ENCODE measurements at regions not wholly inside any gene's neighbourhood (a gene's known extent, or its start where the extent isn't known, plus 50 kb on each side); places are given as distances from the start of the nearest gene placed in this dataset.

DNA sequence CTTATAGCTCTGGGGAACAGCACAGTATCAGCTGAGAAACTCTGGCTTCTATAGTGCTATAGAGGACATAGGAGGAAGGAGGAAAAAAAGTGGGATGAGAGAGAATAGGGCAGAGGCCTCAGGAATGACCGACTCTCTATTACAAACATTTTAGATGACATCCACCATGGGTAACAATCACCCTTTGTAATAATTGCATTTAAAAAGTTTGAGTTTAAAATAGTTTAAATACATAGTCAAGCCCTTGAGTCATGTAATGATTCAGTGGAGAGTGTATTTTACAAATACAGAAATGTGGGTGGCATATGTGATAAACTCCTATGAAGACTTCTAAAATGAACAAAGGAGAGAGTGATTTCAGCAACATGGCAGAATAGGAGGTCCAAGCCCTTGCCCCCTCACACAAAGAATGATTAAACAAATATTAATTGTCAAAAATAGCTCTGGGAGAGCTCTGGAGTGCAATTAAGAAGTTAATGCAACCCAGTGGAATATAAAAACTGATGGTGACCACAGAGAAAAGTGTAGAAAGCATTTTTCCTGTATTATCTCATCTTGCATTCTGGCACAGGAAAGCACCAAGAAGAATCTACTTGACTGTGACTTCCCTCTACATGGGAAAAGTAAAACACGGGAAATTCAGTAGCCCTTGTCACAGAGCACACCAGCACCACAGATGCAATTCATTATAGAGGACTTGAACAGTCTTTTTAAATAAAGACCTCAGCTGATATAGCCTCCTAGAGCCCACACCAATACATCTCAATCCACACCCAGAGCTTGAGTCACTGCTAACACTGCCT lies 569.0 kb upstream of the SORCS1 start:
- Histone ChIP-seq H3K4me3 (no peak overlapping the region), H3K9ac (ENCODE audit: insufficient read length) (no peak overlapping the region), H3K9me3 (ENCODE audit: low read depth, low read length) (no peaks in the 10 kb centered on the region), H3K27ac (no peak overlapping the region), H3K36me3 (ENCODE audit: insufficient read depth, low read length) (no peaks in the 10 kb centered on the region)
- TF ChIP-seq POLR2AphosphoS5 (IDR thresholded peaks at IDR 0.05; ENCODE audit: borderline replicate concordance, low read depth, low read length) (no peak), FOXP2 (optimal IDR thresholded peaks at IDR 0.05; ENCODE audit: control extremely low read depth, extremely low read length, insufficient read depth) (no peak), EZH2 (IDR thresholded peaks at IDR 0.05) (no peak)
- DNase-seq (ENCODE audit: low read depth, low spot score) = no peak

DNA sequence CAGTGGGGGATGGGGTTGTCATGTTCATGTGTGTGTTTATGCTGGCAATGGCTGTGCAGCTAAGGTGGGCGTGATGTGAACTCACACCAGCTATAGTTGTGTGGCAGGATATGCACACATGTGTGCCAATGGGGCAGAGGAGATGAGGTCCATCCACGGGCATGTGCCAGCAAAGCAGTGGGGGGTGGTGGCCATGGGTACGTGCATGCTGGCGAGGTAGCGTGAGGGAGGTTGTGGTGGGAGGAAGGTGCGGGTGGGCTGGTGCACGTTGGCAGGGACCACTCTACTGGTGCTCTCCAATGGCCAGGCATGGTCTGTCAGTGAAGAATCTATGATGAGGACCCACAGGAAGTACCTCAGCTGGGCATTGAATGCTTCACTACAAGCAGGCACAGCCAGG lies 567.5 kb upstream of the SORCS1 start:
- Histone ChIP-seq H3K27ac (no peak overlapping the region), H3K36me3 (ENCODE audit: insufficient read depth, low read length) (no peaks in the 10 kb centered on the region), H3K9me3 (ENCODE audit: low read depth, low read length) (no peaks in the 10 kb centered on the region), H3K9ac (ENCODE audit: insufficient read length) (no peak overlapping the region), H3K4me3 (no peak overlapping the region)
- no peak for DNase-seq (ENCODE audit: low read depth, low spot score)
- TF ChIP-seq FOXP2 (optimal IDR thresholded peaks at IDR 0.05; ENCODE audit: control extremely low read depth, extremely low read length, insufficient read depth) = no peak
- TF ChIP-seq EZH2 (IDR thresholded peaks at IDR 0.05) = no peak
- no peak for TF ChIP-seq POLR2AphosphoS5 (IDR thresholded peaks at IDR 0.05; ENCODE audit: borderline replicate concordance, low read depth, low read length)

DNA sequence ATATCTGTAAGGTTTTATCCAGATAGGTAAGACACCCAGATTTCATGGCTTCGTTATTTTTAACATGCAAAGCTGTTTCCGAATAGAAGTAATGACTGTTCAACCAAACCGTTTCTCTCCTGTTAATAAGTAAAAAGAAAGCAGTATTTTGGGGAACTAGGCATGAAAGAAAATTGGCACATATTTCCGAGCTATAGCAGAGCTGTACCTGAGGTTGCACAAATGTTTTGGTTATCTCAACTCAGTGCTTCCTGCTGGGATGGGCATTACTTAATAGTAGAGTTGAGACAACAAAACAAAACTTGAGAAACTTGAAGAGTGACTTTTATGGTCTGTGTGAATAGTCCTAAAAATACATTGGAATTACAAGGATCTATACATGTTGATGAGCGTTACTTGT lies 564.3 kb upstream of the SORCS1 start:
- Histone ChIP-seq H3K9me3 (ENCODE audit: low read depth, low read length) (no peaks in the 10 kb centered on the region), H3K36me3 (ENCODE audit: insufficient read depth, low read length) (no peaks in the 10 kb centered on the region), H3K9ac (ENCODE audit: insufficient read length) (no peak overlapping the region), H3K4me3 (no peak overlapping the region), H3K27ac (no peak overlapping the region)
- DNase-seq (ENCODE audit: low read depth, low spot score) = no peak
- no peak for TF ChIP-seq EZH2 (IDR thresholded peaks at IDR 0.05)
- TF ChIP-seq POLR2AphosphoS5 (IDR thresholded peaks at IDR 0.05; ENCODE audit: borderline replicate concordance, low read depth, low read length) = no peak
- TF ChIP-seq FOXP2 (optimal IDR thresholded peaks at IDR 0.05; ENCODE audit: control extremely low read depth, extremely low read length, insufficient read depth) = no peak

DNA sequence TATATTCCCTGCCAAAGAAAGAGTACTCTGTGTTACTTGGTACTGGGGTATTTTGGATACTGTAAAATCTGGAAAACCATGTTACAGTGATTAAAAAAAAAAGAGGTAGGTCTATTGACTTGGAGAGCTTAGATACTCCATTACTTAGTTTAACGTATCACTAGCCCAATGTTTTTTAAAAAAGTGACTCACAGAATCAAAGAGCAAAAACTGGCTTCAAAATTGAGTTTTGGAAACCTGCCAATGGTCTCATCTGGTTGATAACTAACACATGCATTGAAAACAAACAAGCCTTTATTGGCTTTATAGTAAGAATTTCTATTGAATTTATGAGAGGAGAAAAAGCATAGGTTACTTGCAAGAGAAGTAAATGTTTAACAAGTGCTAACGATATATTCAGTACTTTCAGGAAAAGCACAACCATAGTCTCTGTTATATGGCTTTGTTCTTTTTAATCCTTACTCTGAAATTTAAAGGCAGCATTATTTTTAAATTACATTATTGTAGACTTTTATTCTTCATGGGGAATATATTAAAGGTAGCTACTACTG lies 563.3 kb upstream of the SORCS1 start:
- no peak overlapping the region for H3K4me3 ChIP-seq
- peak; percentile 6 for DNase-seq (ENCODE audit: low read depth, low spot score)

DNA sequence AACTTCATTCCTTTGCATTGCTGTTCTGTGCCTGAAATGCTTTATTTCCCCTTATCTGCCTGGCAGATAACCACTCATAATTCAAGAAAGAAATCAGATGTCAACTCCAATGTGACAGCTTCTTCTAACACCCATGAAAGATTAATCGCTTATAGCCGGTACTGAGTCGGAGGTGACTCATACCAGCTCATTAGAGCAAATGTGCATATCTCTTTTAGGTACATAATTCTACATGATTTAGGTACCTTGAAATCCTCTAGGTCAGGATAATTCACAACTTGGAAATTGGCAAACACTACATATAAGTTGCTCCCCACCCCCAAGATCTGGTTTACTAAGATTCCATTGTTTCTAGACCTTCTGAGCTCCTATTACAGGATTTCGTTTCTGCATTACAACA lies 554.4 kb upstream of the SORCS1 start:
- Histone ChIP-seq H3K36me3 (ENCODE audit: insufficient read depth, low read length) (no peaks in the 10 kb centered on the region), H3K9ac (ENCODE audit: insufficient read length) (no peak overlapping the region), H3K4me3 (no peak overlapping the region), H3K9me3 (ENCODE audit: low read depth, low read length) (no peaks in the 10 kb centered on the region), H3K27ac (no peak overlapping the region)
- TF ChIP-seq EZH2 (IDR thresholded peaks at IDR 0.05) (no peak), FOXP2 (optimal IDR thresholded peaks at IDR 0.05; ENCODE audit: control extremely low read depth, extremely low read length, insufficient read depth) (no peak), POLR2AphosphoS5 (IDR thresholded peaks at IDR 0.05; ENCODE audit: borderline replicate concordance, low read depth, low read length) (no peak)
- no peak for DNase-seq (ENCODE audit: low read depth, low spot score)

More for the DNA sequence above, 563.3 kb upstream of the SORCS1 start:
- no peak overlapping the region for H3K27ac ChIP-seq
- H3K9me3 ChIP-seq (ENCODE audit: low read depth, low read length) = no peaks in the 10 kb centered on the region
- H3K9ac ChIP-seq (ENCODE audit: insufficient read length) = no peak overlapping the region
- TF ChIP-seq FOXP2 (optimal IDR thresholded peaks at IDR 0.05; ENCODE audit: control extremely low read depth, extremely low read length, insufficient read depth) (no peak), POLR2AphosphoS5 (IDR thresholded peaks at IDR 0.05; ENCODE audit: borderline replicate concordance, low read depth, low read length) (no peak), EZH2 (IDR thresholded peaks at IDR 0.05) (no peak)
- no peaks in the 10 kb centered on the region for H3K36me3 ChIP-seq (ENCODE audit: insufficient read depth, low read length)

DNA sequence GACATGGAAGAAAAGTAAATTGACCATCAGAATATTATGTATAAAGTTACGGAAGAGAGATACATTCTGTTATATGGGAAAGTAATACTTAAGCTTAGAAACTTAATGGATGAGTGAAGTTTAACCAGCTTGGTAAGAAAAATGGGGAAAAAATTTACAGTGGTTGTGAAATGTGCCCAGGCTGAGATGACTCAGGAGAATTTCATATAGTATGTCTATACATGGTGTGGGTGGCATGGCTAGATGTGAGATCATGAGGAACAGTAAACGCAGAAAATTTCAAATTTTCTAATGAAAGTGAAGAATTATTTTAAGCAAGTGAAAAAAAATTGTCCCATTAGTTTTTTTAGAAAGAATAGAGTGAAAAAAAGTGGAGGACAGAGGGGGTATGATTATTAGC lies 552.5 kb upstream of the SORCS1 start:
- no peak for DNase-seq (ENCODE audit: low read depth, low spot score)
- no peak overlapping the region for H3K4me3 ChIP-seq
- H3K9me3 ChIP-seq (ENCODE audit: low read depth, low read length) = no peaks in the 10 kb centered on the region
- H3K9ac ChIP-seq (ENCODE audit: insufficient read length) = no peak overlapping the region
- H3K27ac ChIP-seq = no peak overlapping the region
- TF ChIP-seq POLR2AphosphoS5 (IDR thresholded peaks at IDR 0.05; ENCODE audit: borderline replicate concordance, low read depth, low read length) (no peak), FOXP2 (optimal IDR thresholded peaks at IDR 0.05; ENCODE audit: control extremely low read depth, extremely low read length, insufficient read depth) (no peak), EZH2 (IDR thresholded peaks at IDR 0.05) (no peak)
- no peaks in the 10 kb centered on the region for H3K36me3 ChIP-seq (ENCODE audit: insufficient read depth, low read length)

DNA sequence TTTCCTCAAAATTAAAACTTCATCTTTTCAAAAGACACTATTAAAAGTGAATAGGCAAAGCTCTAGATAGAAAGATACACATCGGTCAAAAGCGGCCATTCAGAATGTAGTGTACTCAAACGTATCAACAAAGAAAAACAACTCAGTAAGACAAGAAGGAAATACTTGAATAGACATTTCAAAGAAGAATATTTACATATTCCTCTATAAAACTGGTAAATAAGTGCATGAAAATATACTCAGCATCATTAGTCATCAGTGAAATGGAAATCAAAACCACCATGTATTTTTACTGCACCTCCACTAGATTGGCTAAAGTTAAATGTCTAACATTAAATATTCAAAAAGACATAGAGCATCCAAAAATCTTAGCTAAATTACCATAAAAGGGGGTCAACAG lies 551.1 kb upstream of the SORCS1 start:
- no peak overlapping the region for H3K27ac ChIP-seq
- H3K9me3 ChIP-seq (ENCODE audit: low read depth, low read length) = no peaks in the 10 kb centered on the region
- no peaks in the 10 kb centered on the region for H3K36me3 ChIP-seq (ENCODE audit: insufficient read depth, low read length)
- no peak for DNase-seq (ENCODE audit: low read depth, low spot score)
- TF ChIP-seq FOXP2 (optimal IDR thresholded peaks at IDR 0.05; ENCODE audit: control extremely low read depth, extremely low read length, insufficient read depth) (no peak), POLR2AphosphoS5 (IDR thresholded peaks at IDR 0.05; ENCODE audit: borderline replicate concordance, low read depth, low read length) (no peak), EZH2 (IDR thresholded peaks at IDR 0.05) (no peak)
- no peak overlapping the region for H3K9ac ChIP-seq (ENCODE audit: insufficient read length)
- no peak overlapping the region for H3K4me3 ChIP-seq

DNA sequence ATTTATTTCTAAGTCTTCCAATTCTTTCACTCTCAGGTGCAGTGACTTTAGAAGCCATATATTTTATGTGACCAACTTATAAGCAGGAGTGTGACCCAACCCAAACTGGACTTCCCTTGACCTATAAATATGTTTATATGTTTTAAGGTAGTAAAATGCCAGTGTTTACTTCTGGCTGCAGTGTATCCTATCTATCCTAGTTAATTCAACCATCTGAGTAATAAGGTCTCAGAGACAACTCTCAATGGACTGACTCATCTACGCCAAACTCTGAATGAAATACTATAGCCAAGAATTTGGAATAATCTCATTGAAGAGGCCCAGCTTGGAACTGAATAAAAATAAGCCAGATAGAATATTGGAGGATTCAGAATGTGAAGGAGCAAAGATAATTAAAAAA lies 544.5 kb upstream of the SORCS1 start:
- TF ChIP-seq POLR2AphosphoS5 (IDR thresholded peaks at IDR 0.05; ENCODE audit: borderline replicate concordance, low read depth, low read length) (no peak), EZH2 (IDR thresholded peaks at IDR 0.05) (no peak), FOXP2 (optimal IDR thresholded peaks at IDR 0.05; ENCODE audit: control extremely low read depth, extremely low read length, insufficient read depth) (no peak)
- no peak for DNase-seq (ENCODE audit: low read depth, low spot score)
- Histone ChIP-seq H3K9me3 (ENCODE audit: low read depth, low read length) (no peaks in the 10 kb centered on the region), H3K36me3 (ENCODE audit: insufficient read depth, low read length) (no peaks in the 10 kb centered on the region), H3K4me3 (no peak overlapping the region), H3K9ac (ENCODE audit: insufficient read length) (no peak overlapping the region), H3K27ac (no peak overlapping the region)

Data from SK-N-MC (cell line).